GM23338 (cell line): ENCODE measurements at regions not wholly inside any gene's neighbourhood (a gene's known extent, or its start where the extent isn't known, plus 50 kb on each side); places are given as distances from the start of the nearest gene placed in this dataset.

Experiments used
- ATAC-seq: fragments of 200-7000 bp; cut with Tn5 transposase; 3 replicates; pipeline ENCODE4 v1.9.1; 2020
- DNase-seq: peaks from one replicate; pipeline ENCODE4 v3.0.0-alpha.2; 2015; ENCODE audit warnings: low spot score
- H2AFZ ChIP-seq: fragments of 200-600 bp; sonication (generic); 2 replicates; pipeline ENCODE4 v1.8.0; 2016; ENCODE audit warnings: antibody characterized with exemption, mild to moderate bottlenecking, moderate library complexity
- H3F3A ChIP-seq: fragments of 200-600 bp; sonication (generic); replicated peaks from 2 replicates; pipeline ENCODE4 v1.8.0; 2017; ENCODE audit warnings: antibody characterized with exemption, mixed run types, low read depth
- H3K27ac ChIP-seq: fragments of 200-600 bp; sonication (generic); 2 replicates; pipeline ENCODE4 v1.6.1; 2016; ENCODE audit warnings: low read depth
- H3K27me3 ChIP-seq: fragments of 200-600 bp; sonication (generic); 2 replicates; pipeline ENCODE4 v1.8.0; 2016; ENCODE audit warnings: mild to moderate bottlenecking, mixed run types, moderate library complexity; ENCODE audit not compliant: insufficient read depth
- H3K36me3 ChIP-seq: fragments of 200-600 bp; sonication (generic); 2 replicates; pipeline ENCODE4 v1.8.0; 2016; ENCODE audit warnings: mild to moderate bottlenecking; ENCODE audit not compliant: insufficient read depth
- H3K4me1 ChIP-seq: fragments of 200-600 bp; sonication (generic); 2 replicates; pipeline ENCODE4 v1.8.0; 2016; ENCODE audit warnings: mild to moderate bottlenecking, moderate library complexity; ENCODE audit not compliant: insufficient read depth
- H3K4me2 ChIP-seq: fragments of 200-600 bp; sonication (generic); 2 replicates; pipeline ENCODE4 v1.7.1; 2017; ENCODE audit warnings: mixed run types
- H3K4me3 ChIP-seq: fragments of 200-600 bp; sonication (generic); 2 replicates; pipeline ENCODE4 v1.6.1; 2016; ENCODE audit warnings: mixed run types
- H3K79me2 ChIP-seq: fragments of 200-600 bp; sonication (generic); replicated peaks from 2 replicates; pipeline ENCODE4 v1.8.0; 2017; ENCODE audit warnings: mild to moderate bottlenecking; ENCODE audit not compliant: insufficient read depth
- H3K9me2 ChIP-seq: fragments of 200-600 bp; sonication (generic); 2 replicates; pipeline ENCODE4 v1.8.0; 2017; ENCODE audit not compliant: insufficient read depth
- H4K20me1 ChIP-seq: fragments of 200-600 bp; sonication (generic); replicated peaks from 2 replicates; pipeline ENCODE4 v1.8.0; 2017; ENCODE audit warnings: mild to moderate bottlenecking; ENCODE audit not compliant: insufficient read depth
- H3K27ac Mint-ChIP-seq: 2 replicates; pipeline ENCODE4 v1.8.0; 2020; ENCODE audit warnings: inconsistent platforms, mild to moderate bottlenecking, moderate library complexity, mixed read lengths
- H3K27me3 Mint-ChIP-seq: 3 replicates; pipeline ENCODE4 v1.8.0; 2022; ENCODE audit warnings: low read depth, mild to moderate bottlenecking, moderate library complexity, mixed read lengths, inconsistent platforms; ENCODE audit not compliant: insufficient read depth, poor library complexity
- H3K36me3 Mint-ChIP-seq: 3 replicates; pipeline ENCODE4 v1.8.0; 2021; ENCODE audit warnings: low read depth, mild to moderate bottlenecking, inconsistent platforms, moderate library complexity, mixed read lengths
- H3K4me1 Mint-ChIP-seq: 3 replicates; pipeline ENCODE4 v1.8.0; 2020; ENCODE audit warnings: mild to moderate bottlenecking, inconsistent platforms, mixed read lengths
- H3K4me3 Mint-ChIP-seq: 3 replicates; pipeline ENCODE4 v1.8.0; 2021; ENCODE audit warnings: moderate library complexity, mild to moderate bottlenecking, inconsistent platforms, mixed read lengths
- H3K9me3 Mint-ChIP-seq: 3 replicates; pipeline ENCODE4 v1.8.0; 2020; ENCODE audit warnings: moderate library complexity, mild to moderate bottlenecking, inconsistent platforms, mixed read lengths
- CREB1 ChIP-seq: fragments of 250-450 bp; sonication (Bioruptor Pico); IDR thresholded peaks from 2 replicates; pipeline ENCODE4 v1.5.0; 2020; ENCODE audit warnings: low read depth, mild to moderate bottlenecking, moderate library complexity
- EZH2phosphoT487 ChIP-seq: fragments of 200-600 bp; sonication (generic); IDR thresholded peaks from one replicate; pipeline ENCODE4 v1.8.1; 2018; ENCODE audit warnings: antibody characterized with exemption; ENCODE audit not compliant: unreplicated experiment
- NANOG ChIP-seq: IDR thresholded peaks from 2 replicates; pipeline ENCODE4 v1.6.1; 2016; ENCODE audit warnings: antibody characterized with exemption, borderline replicate concordance
- POLR2AphosphoS5 ChIP-seq: IDR thresholded peaks from 2 replicates; pipeline ENCODE4 v1.6.1; 2016; ENCODE audit warnings: antibody characterized with exemption, low read depth
- STAT1 ChIP-seq: IDR thresholded peaks from one replicate; pipeline ENCODE4 v1.6.1; 2016; ENCODE audit warnings: antibody characterized with exemption; ENCODE audit not compliant: unreplicated experiment
- ZNF114 ChIP-seq: fragments of 250-450 bp; sonication (Bioruptor Pico); IDR thresholded peaks from 2 replicates; pipeline ENCODE4 v1.5.0; 2020; ENCODE audit warnings: mild to moderate bottlenecking, moderate library complexity
- ZNF331 ChIP-seq: fragments of 250-450 bp; sonication (Bioruptor Pico); IDR thresholded peaks from 2 replicates; pipeline ENCODE4 v1.5.0; 2020; ENCODE audit warnings: low read depth, mild to moderate bottlenecking, moderate library complexity
- TF ChIP-seq, protein P1 (sequence below), 2 experiments: fragments of 200-600 bp in 1 of 2; sonication (generic) in 1 of 2; conservative IDR thresholded peaks; 2 replicates each; pipeline versions ENCODE4 v1.5.1 to v1.6.1; 2016 to 2017; ENCODE audit warnings: antibody characterized with exemption in 2 of 2, low read depth in 2 of 2, mild to moderate bottlenecking in 2 of 2, moderate library complexity in 1 of 2
- TF ChIP-seq, protein P2 (sequence below): IDR thresholded peaks from one replicate; pipeline ENCODE4 v1.6.1; 2018; ENCODE audit warnings: antibody characterized with exemption; ENCODE audit not compliant: unreplicated experiment
- TF ChIP-seq, protein P3 (sequence below): IDR thresholded peaks from 2 replicates; pipeline ENCODE4 v1.6.1; 2016; ENCODE audit warnings: antibody characterized with exemption

DNA sequence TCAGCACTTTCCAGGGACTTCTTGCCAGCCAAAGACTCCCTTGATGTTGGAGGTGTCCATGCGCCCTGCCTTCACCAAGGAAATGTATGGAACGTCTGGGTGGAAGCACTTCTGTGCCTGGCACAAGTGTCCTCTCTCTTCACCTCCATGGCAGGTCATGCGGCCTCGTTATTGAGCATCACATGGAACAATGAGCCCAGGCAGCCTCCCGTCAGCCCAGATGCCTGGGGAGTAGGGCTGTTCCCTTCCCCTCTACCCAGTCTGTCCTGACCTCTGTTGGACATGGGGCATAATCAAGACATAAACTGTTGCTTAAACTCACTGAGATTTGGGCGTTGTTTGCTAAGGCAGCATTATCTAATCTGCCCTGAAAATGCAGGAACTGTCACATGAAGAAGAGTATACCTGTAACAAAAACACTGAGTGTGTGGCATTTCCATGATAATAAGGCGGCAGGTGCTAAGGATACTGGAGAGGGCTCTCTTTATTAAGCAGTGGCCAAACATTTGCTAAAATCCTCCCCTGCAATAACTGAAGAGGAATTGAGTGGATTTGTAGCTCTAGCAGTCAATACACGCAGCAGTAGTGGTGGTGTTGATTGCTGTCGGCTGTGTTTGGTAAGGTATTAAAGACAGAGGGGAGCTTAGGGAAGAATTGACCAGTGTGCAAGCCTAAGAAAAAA is 338.2 kb upstream of the ATP10A start:
- Mint-ChIP-seq H3K27ac (no peak overlapping the region), H3K9me3 (no peaks in the 10 kb centered on the region), H3K36me3 (no peaks in the 10 kb centered on the region), H3K27me3 (peaks cover 8% of the 10 kb centered on the region), H3K4me3 (no peak overlapping the region; the same call in 2 of the 3 replicates), H3K4me1 (peaks cover 32% of the 10 kb centered on the region)
- peaks cover 3% of the 10 kb centered on the region; the same call in 1 of the 2 replicates for H3F3A ChIP-seq
- H3K79me2 ChIP-seq = no peaks in the 10 kb centered on the region
- DNase-seq (peak; percentile 46), ATAC-seq (peak; percentile 71)
- H3K27ac ChIP-seq = peak overlapping the region; percentile 64
- no peaks in the 10 kb centered on the region for H3K36me3 ChIP-seq
- H3K4me2 ChIP-seq = peak overlapping the region; percentile 60
- H3K9me2 ChIP-seq = peaks cover 17% of the 10 kb centered on the region; the same call in 1 of the 2 replicates
- TF ChIP-seq, protein P1, sequence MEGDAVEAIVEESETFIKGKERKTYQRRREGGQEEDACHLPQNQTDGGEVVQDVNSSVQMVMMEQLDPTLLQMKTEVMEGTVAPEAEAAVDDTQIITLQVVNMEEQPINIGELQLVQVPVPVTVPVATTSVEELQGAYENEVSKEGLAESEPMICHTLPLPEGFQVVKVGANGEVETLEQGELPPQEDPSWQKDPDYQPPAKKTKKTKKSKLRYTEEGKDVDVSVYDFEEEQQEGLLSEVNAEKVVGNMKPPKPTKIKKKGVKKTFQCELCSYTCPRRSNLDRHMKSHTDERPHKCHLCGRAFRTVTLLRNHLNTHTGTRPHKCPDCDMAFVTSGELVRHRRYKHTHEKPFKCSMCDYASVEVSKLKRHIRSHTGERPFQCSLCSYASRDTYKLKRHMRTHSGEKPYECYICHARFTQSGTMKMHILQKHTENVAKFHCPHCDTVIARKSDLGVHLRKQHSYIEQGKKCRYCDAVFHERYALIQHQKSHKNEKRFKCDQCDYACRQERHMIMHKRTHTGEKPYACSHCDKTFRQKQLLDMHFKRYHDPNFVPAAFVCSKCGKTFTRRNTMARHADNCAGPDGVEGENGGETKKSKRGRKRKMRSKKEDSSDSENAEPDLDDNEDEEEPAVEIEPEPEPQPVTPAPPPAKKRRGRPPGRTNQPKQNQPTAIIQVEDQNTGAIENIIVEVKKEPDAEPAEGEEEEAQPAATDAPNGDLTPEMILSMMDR (conservative IDR thresholded peaks at IDR 0.05; ENCODE audit: low read depth in 2 of 2) = no peak
- peak; percentile 67 for TF ChIP-seq NANOG
- peaks cover 32% of the 10 kb centered on the region for H3K4me1 ChIP-seq
- no peaks in the 10 kb centered on the region for H4K20me1 ChIP-seq
- no peaks in the 10 kb centered on the region; the same call in 1 of the 2 replicates for H3K27me3 ChIP-seq
- H2AFZ ChIP-seq = 0 out of 2 replicates have a peak overlapping the region, but pooled peaks have one; percentile 5
- peak overlapping the region; percentile 16 for H3K4me3 ChIP-seq

DNA sequence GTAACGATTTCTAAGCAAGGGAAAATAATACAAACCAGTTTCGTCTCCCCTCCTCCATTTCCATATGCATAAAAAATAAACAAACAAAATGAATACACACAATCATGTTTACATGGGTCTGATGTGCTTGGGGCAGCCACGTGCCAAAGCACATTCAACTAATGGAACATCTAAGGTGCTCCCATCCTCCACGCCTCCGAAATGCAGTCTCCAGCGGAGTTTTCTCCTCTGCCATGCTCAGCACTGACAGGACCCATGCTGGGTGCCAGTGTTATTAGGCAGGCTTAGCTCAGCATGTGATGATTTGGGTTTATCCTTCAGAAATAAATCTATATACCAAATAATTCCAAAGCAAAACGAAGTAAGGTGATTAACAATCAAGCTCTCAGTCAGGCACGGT is 337.3 kb upstream of the ATP10A start:
- Histone ChIP-seq H3F3A (peaks cover 3% of the 10 kb centered on the region; the same call in 1 of the 2 replicates), H3K27me3 (no peaks in the 10 kb centered on the region; the same call in 1 of the 2 replicates), H3K27ac (no peak overlapping the region), H2AFZ (peak overlapping the region; percentile 74; the same call in 1 of the 2 replicates), H3K36me3 (no peaks in the 10 kb centered on the region), H3K4me1 (peaks cover 32% of the 10 kb centered on the region), H3K9me2 (peaks cover 17% of the 10 kb centered on the region; the same call in 1 of the 2 replicates), H3K4me2 (peak overlapping the region; percentile 60; the same call in 1 of the 2 replicates), H3K79me2 (no peaks in the 10 kb centered on the region), H4K20me1 (no peaks in the 10 kb centered on the region), H3K4me3 (no peak overlapping the region)
- DNase-seq (no peak), ATAC-seq (peak; percentile 62)
- peaks cover 29% of the 10 kb centered on the region for H3K4me1 Mint-ChIP-seq
- peaks cover 8% of the 10 kb centered on the region for H3K27me3 Mint-ChIP-seq
- no peak overlapping the region for H3K27ac Mint-ChIP-seq
- H3K36me3 Mint-ChIP-seq = no peaks in the 10 kb centered on the region
- no peaks in the 10 kb centered on the region for H3K9me3 Mint-ChIP-seq
- H3K4me3 Mint-ChIP-seq = no peak overlapping the region
- TF ChIP-seq, protein P2, sequence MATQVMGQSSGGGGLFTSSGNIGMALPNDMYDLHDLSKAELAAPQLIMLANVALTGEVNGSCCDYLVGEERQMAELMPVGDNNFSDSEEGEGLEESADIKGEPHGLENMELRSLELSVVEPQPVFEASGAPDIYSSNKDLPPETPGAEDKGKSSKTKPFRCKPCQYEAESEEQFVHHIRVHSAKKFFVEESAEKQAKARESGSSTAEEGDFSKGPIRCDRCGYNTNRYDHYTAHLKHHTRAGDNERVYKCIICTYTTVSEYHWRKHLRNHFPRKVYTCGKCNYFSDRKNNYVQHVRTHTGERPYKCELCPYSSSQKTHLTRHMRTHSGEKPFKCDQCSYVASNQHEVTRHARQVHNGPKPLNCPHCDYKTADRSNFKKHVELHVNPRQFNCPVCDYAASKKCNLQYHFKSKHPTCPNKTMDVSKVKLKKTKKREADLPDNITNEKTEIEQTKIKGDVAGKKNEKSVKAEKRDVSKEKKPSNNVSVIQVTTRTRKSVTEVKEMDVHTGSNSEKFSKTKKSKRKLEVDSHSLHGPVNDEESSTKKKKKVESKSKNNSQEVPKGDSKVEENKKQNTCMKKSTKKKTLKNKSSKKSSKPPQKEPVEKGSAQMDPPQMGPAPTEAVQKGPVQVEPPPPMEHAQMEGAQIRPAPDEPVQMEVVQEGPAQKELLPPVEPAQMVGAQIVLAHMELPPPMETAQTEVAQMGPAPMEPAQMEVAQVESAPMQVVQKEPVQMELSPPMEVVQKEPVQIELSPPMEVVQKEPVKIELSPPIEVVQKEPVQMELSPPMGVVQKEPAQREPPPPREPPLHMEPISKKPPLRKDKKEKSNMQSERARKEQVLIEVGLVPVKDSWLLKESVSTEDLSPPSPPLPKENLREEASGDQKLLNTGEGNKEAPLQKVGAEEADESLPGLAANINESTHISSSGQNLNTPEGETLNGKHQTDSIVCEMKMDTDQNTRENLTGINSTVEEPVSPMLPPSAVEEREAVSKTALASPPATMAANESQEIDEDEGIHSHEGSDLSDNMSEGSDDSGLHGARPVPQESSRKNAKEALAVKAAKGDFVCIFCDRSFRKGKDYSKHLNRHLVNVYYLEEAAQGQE = no peak
- TF ChIP-seq ZNF114 (CRISPR knock-in tag) = no peak
- TF ChIP-seq ZNF331 (CRISPR knock-in tag) = no peak
- no peak for TF ChIP-seq CREB1 (CRISPR knock-in tag)
- no peak for TF ChIP-seq STAT1
- no peak for TF ChIP-seq POLR2AphosphoS5
- TF ChIP-seq, protein P1 (conservative IDR thresholded peaks at IDR 0.05; ENCODE audit: low read depth in 2 of 2) = no peak
- TF ChIP-seq, protein P3, sequence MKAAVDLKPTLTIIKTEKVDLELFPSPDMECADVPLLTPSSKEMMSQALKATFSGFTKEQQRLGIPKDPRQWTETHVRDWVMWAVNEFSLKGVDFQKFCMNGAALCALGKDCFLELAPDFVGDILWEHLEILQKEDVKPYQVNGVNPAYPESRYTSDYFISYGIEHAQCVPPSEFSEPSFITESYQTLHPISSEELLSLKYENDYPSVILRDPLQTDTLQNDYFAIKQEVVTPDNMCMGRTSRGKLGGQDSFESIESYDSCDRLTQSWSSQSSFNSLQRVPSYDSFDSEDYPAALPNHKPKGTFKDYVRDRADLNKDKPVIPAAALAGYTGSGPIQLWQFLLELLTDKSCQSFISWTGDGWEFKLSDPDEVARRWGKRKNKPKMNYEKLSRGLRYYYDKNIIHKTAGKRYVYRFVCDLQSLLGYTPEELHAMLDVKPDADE = no peak
- TF ChIP-seq EZH2phosphoT487 = no peak
